ENCODE measurements at regions not wholly inside any gene's neighbourhood (a gene's known extent, or its start where the extent isn't known, plus 50 kb on each side); places are given as distances from the start of the nearest gene placed in this dataset.

- peaks cover 0 to 15% (median 2%) of the 10 kb centered on the region in 7 donors for H3K9me3 Mint-ChIP-seq
- H3K4me3 Mint-ChIP-seq, result no peak overlapping the region
- H3K79me2 ChIP-seq (ENCODE audit: insufficient read depth, low read length), result no peaks in the 10 kb centered on the region
- H3K36me3 ChIP-seq (replicated peaks in 1 of 2; ENCODE audit: control insufficient read depth in 1 of 2, insufficient read depth in 2 of 2, low read length in 2 of 2), result no peaks in the 10 kb centered on the region
- no peak overlapping the region for H3K4me3 ChIP-seq (replicated peaks in 1 of 3; ENCODE audit: low read depth in 2 of 3, low read length in 3 of 3)
- no peak overlapping the region for H2AFZ ChIP-seq (ENCODE audit: insufficient read depth, low read depth, low read length, poor library complexity, severe bottlenecking)
- peak overlapping the region in 1 of 7 donors; percentile 50 for H3K27ac Mint-ChIP-seq
- no CpG with 5 or more reads among the region's 1 CpG for WGBS (ENCODE audit: insufficient coverage)
- intact Hi-C loops (cut with micrococcal nuclease), result no loop called here
- no peaks in the 10 kb centered on the region for H3K36me3 Mint-ChIP-seq
- H3K27me3 Mint-ChIP-seq (ENCODE audit: low read depth in 3 of 3), result peaks cover 0 to 2% (median 0%) of the 10 kb centered on the region in 3 donors
- H3K4me1 ChIP-seq (ENCODE audit: control insufficient read depth in 1 of 2, insufficient read depth in 2 of 2, low read length in 2 of 2), result no peaks in the 10 kb centered on the region
- no peaks in the 10 kb centered on the region for H4K20me1 ChIP-seq (ENCODE audit: insufficient read depth, low read length)
- TF ChIP-seq CTCF (IDR thresholded peaks at IDR 0.05), result no peak
- H3K4me1 Mint-ChIP-seq, result no peaks in the 10 kb centered on the region
- H3K9me3 ChIP-seq (replicated peaks in 1 of 2; ENCODE audit: control insufficient read depth in 1 of 2, insufficient read depth in 1 of 2, low read length in 2 of 2), result no peaks in the 10 kb centered on the region
- H3K4me2 ChIP-seq (replicated peaks; ENCODE audit: extremely low read depth, low read length, poor library complexity, severe bottlenecking), result no peak overlapping the region
- no peak overlapping the region for H3K27ac ChIP-seq (ENCODE audit: low read depth in 1 of 2, low read length in 2 of 2)
- no peak overlapping the region for H3K9ac ChIP-seq (ENCODE audit: insufficient read depth, low read length, poor library complexity, severe bottlenecking)
- DNase-seq, result no peak
- no peaks in the 10 kb centered on the region for H3K27me3 ChIP-seq (ENCODE audit: control insufficient read depth in 2 of 2, insufficient read depth in 2 of 2, low read length in 2 of 2)
These were observed 341.8 kb upstream of the ZFP64 start for GRCh38 chr20:52533401-52533800.

- Histone ChIP-seq H3K27ac (ENCODE audit: low read depth in 1 of 2, low read length in 2 of 2) (no peak overlapping the region), H3K4me3 (replicated peaks in 1 of 3; ENCODE audit: low read depth in 2 of 3, low read length in 3 of 3) (no peak overlapping the region), H4K20me1 (ENCODE audit: insufficient read depth, low read length) (no peaks in the 10 kb centered on the region), H3K27me3 (ENCODE audit: control insufficient read depth in 2 of 2, insufficient read depth in 2 of 2, low read length in 2 of 2) (no peaks in the 10 kb centered on the region), H3K36me3 (replicated peaks in 1 of 2; ENCODE audit: control insufficient read depth in 1 of 2, insufficient read depth in 2 of 2, low read length in 2 of 2) (no peaks in the 10 kb centered on the region), H3K9me3 (replicated peaks in 1 of 2; ENCODE audit: control insufficient read depth in 1 of 2, insufficient read depth in 1 of 2, low read length in 2 of 2) (no peaks in the 10 kb centered on the region), H3K4me1 (ENCODE audit: control insufficient read depth in 1 of 2, insufficient read depth in 2 of 2, low read length in 2 of 2) (no peaks in the 10 kb centered on the region), H3K79me2 (ENCODE audit: insufficient read depth, low read length) (no peaks in the 10 kb centered on the region), H3K9ac (ENCODE audit: insufficient read depth, low read length, poor library complexity, severe bottlenecking) (no peak overlapping the region), H3K4me2 (replicated peaks; ENCODE audit: extremely low read depth, low read length, poor library complexity, severe bottlenecking) (no peak overlapping the region), H2AFZ (ENCODE audit: insufficient read depth, low read depth, low read length, poor library complexity, severe bottlenecking) (no peak overlapping the region)
- Mint-ChIP-seq H3K27me3 (ENCODE audit: low read depth in 3 of 3) (peaks cover 0 to 2% (median 0%) of the 10 kb centered on the region in 3 donors), H3K36me3 (no peaks in the 10 kb centered on the region), H3K9me3 (peaks cover 0 to 12% (median 2%) of the 10 kb centered on the region in 7 donors), H3K4me3 (no peak overlapping the region), H3K4me1 (no peaks in the 10 kb centered on the region), H3K27ac (no peak overlapping the region)
- no peak for TF ChIP-seq CTCF (IDR thresholded peaks at IDR 0.05)
- DNase-seq, result no peak
- intact Hi-C loops (cut with micrococcal nuclease), result no loop called here
- 89% methylated on average over 4 of the region's 5 CpGs for WGBS (ENCODE audit: insufficient coverage)
These were observed 341.1 kb upstream of the ZFP64 start for GRCh38 chr20:52532674-52533073.

Data from CD14-positive monocyte (primary cell).